PC-9 (cell line): ENCODE measurements at regions not wholly inside any gene's neighbourhood (a gene's known extent, or its start where the extent isn't known, plus 50 kb on each side); places are given as distances from the start of the nearest gene placed in this dataset.

Experiments used
- BruUV-seq: library from RNA; stranded (reverse); fragments of 400-500 nt; replicated peaks from 2 replicates; lab custom pipeline; 2021; lab: Mats Ljungman, UMichigan
- CTCF ChIA-PET: fragments of 300-600 bp; sonication (Branson Sonifier 250); formaldehyde crosslinking; loops from one replicate; lab custom pipeline; 2022; ENCODE audit warnings: antibody characterized with exemption; lab: Charles Lee
- POLR2A ChIA-PET: fragments of 300-600 bp; sonication (Branson Sonifier 250); formaldehyde crosslinking; loops from one replicate; lab custom pipeline; 2022; ENCODE audit warnings: antibody characterized with exemption; ENCODE audit not compliant: unreplicated experiment; lab: Charles Lee
- DNase-seq, 2 experiments: peaks; one replicate each; pipeline versions ENCODE4 v3.0.0 to v3.0.0-alpha.2; 2015 to 2022; ENCODE audit warnings: mixed read lengths in 1 of 2
- H2AFZ ChIP-seq: fragments of 200-600 bp; sonication (generic); 2 replicates; pipeline ENCODE4 v1.8.1; 2017; ENCODE audit warnings: antibody characterized with exemption
- H3F3A ChIP-seq: fragments of 200-600 bp; sonication (generic); 2 replicates; pipeline ENCODE4 v1.8.1; 2017; ENCODE audit warnings: antibody characterized with exemption, mild to moderate bottlenecking, low read depth; ENCODE audit not compliant: insufficient read depth
- H3K27ac ChIP-seq: fragments of 200-600 bp; sonication (generic); 2 replicates; pipeline ENCODE4 v1.6.1; 2016; ENCODE audit warnings: mixed run types
- H3K27me3 ChIP-seq: fragments of 200-600 bp; sonication (generic); 2 replicates; pipeline ENCODE4 v1.6.1; 2016; ENCODE audit warnings: low read depth, mixed run types; ENCODE audit not compliant: insufficient read depth
- H3K36me3 ChIP-seq: fragments of 200-600 bp; sonication (generic); 2 replicates; pipeline ENCODE4 v1.6.1; 2016; ENCODE audit warnings: low read depth, mixed run types
- H3K4me1 ChIP-seq: fragments of 200-600 bp; sonication (generic); replicated peaks from 2 replicates; pipeline ENCODE4 v1.6.1; 2016; ENCODE audit warnings: mixed run types; ENCODE audit not compliant: insufficient read depth
- H3K4me2 ChIP-seq: fragments of 200-600 bp; sonication (generic); 2 replicates; pipeline ENCODE4 v1.6.1; 2017; ENCODE audit warnings: mixed run types
- H3K4me3 ChIP-seq: fragments of 200-600 bp; sonication (generic); 2 replicates; pipeline ENCODE4 v1.6.1; 2016; ENCODE audit warnings: mixed run types
- H3K79me2 ChIP-seq: fragments of 200-600 bp; sonication (generic); 2 replicates; pipeline ENCODE4 v1.6.1; 2017; ENCODE audit warnings: low read depth, mixed run types
- H3K9me2 ChIP-seq: fragments of 200-600 bp; sonication (generic); 2 replicates; pipeline ENCODE4 v1.8.1; 2017; ENCODE audit warnings: mild to moderate bottlenecking; ENCODE audit not compliant: insufficient read depth
- H3K9me3 ChIP-seq: fragments of 200-600 bp; sonication (generic); 2 replicates; pipeline ENCODE4 v1.8.1; 2016; ENCODE audit warnings: low read depth; ENCODE audit not compliant: insufficient read depth
- H4K20me1 ChIP-seq: fragments of 200-600 bp; sonication (generic); 2 replicates; pipeline ENCODE4 v1.8.1; 2017; ENCODE audit not compliant: insufficient read depth
- CTCF ChIP-seq: fragments of 200-600 bp; sonication (generic); conservative IDR thresholded peaks from 2 replicates; pipeline ENCODE4 v1.6.1; 2017; ENCODE audit warnings: mixed run types, antibody characterized with exemption, mild to moderate bottlenecking, moderate library complexity
- EZH2 ChIP-seq: fragments of 200-600 bp; sonication (generic); IDR thresholded peaks from 2 replicates; pipeline ENCODE4 v1.8.0; 2017; ENCODE audit warnings: antibody characterized with exemption, low read depth
- intact Hi-C: fragments of 100-400 bp; cut with micrococcal nuclease; formaldehyde crosslinking; loops from one replicate; pipeline ENCODE4 v1.10.0; 2022; ENCODE audit not compliant: unreplicated experiment

GRCh38 chr13:75129331-75129730 lies 352.6 kb downstream of the TBC1D4 start:
- intact Hi-C loops: no loop called here
- no peak overlapping the region for H3K27ac ChIP-seq
- H2AFZ ChIP-seq: no peak overlapping the region
- no peak for DNase-seq
- no peaks in the 10 kb centered on the region for H3F3A ChIP-seq
- no TSS peak for BruUV-seq
- no peaks in the 10 kb centered on the region for H4K20me1 ChIP-seq
- H3K27me3 ChIP-seq: no peaks in the 10 kb centered on the region
- no peak overlapping the region for H3K4me2 ChIP-seq
- ChIA-PET POLR2A (no interaction called here), CTCF (no interaction called here)
- H3K4me1 ChIP-seq: no peaks in the 10 kb centered on the region
- H3K4me3 ChIP-seq: no peak overlapping the region
- H3K36me3 ChIP-seq: no peaks in the 10 kb centered on the region
- TF ChIP-seq CTCF (no peak), EZH2 (no peak)
- no peaks in the 10 kb centered on the region for H3K79me2 ChIP-seq
- H3K9me3 ChIP-seq: no peaks in the 10 kb centered on the region
- H3K9me2 ChIP-seq: no peaks in the 10 kb centered on the region

GRCh38 chr13:75124415-75124814 lies 357.6 kb downstream of the TBC1D4 start:
- POLR2A ChIA-PET: no interaction called here
- no peaks in the 10 kb centered on the region for H4K20me1 ChIP-seq
- H3K27me3 ChIP-seq: no peaks in the 10 kb centered on the region
- no peak overlapping the region for H3K27ac ChIP-seq
- H3F3A ChIP-seq: no peaks in the 10 kb centered on the region
- CTCF ChIA-PET: no interaction called here
- TF ChIP-seq CTCF (no peak), EZH2 (no peak)
- H3K4me1 ChIP-seq: no peaks in the 10 kb centered on the region
- H3K4me3 ChIP-seq: no peak overlapping the region
- intact Hi-C loops: no loop called here
- no peaks in the 10 kb centered on the region for H3K9me2 ChIP-seq
- no peaks in the 10 kb centered on the region for H3K36me3 ChIP-seq
- DNase-seq: no peak
- no peak overlapping the region for H3K4me2 ChIP-seq
- H3K79me2 ChIP-seq: no peaks in the 10 kb centered on the region
- no peaks in the 10 kb centered on the region for H3K9me3 ChIP-seq
- no TSS peak for BruUV-seq
- H2AFZ ChIP-seq: no peak overlapping the region

- Histone ChIP-seq H2AFZ (no peak overlapping the region), H3K36me3 (no peaks in the 10 kb centered on the region), H3K4me3 (no peak overlapping the region), H3F3A (no peaks in the 10 kb centered on the region), H3K27me3 (no peaks in the 10 kb centered on the region), H3K4me1 (no peaks in the 10 kb centered on the region), H4K20me1 (no peaks in the 10 kb centered on the region), H3K9me2 (no peaks in the 10 kb centered on the region), H3K27ac (no peak overlapping the region), H3K9me3 (no peaks in the 10 kb centered on the region), H3K4me2 (no peak overlapping the region), H3K79me2 (no peaks in the 10 kb centered on the region)
- no TSS peak for BruUV-seq
- ChIA-PET CTCF (no interaction called here), POLR2A (no interaction called here)
- intact Hi-C loops: no loop called here
- TF ChIP-seq EZH2 (no peak), CTCF (no peak)
- no peak for DNase-seq
These were observed 358.5 kb downstream of the TBC1D4 start for GRCh38 chr13:75123428-75123827.
